ENCODE measurements at regions not wholly inside any gene's neighbourhood (a gene's known extent, or its start where the extent isn't known, plus 50 kb on each side); places are given as distances from the start of the nearest gene placed in this dataset.

GRCh38 chr18:51397347-51397962 lies 200.0 kb upstream of the MEX3C start:
- no peak for DNase-seq (ENCODE audit: low read depth in 4 of 4, low spot score in 2 of 4)

- DNase-seq (ENCODE audit: low read depth in 4 of 4, low spot score in 2 of 4) = no peak
Measured at GRCh38 chr18:51398104-51398503, 200.6 kb upstream of the MEX3C start.

- DNase-seq (ENCODE audit: low read depth in 4 of 4, low spot score in 2 of 4) = no peak
Measured at GRCh38 chr18:51399491-51400122, 202.1 kb upstream of the MEX3C start.

- no peak for DNase-seq (ENCODE audit: low read depth in 4 of 4, low spot score in 2 of 4)
Measured at GRCh38 chr18:51400721-51401120, 203.2 kb upstream of the MEX3C start.

GRCh38 chr18:51401912-51402311 lies 204.4 kb upstream of the MEX3C start:
- DNase-seq (ENCODE audit: low read depth in 4 of 4, low spot score in 2 of 4) = no peak

- DNase-seq (ENCODE audit: low read depth in 4 of 4, low spot score in 2 of 4) = no peak
Measured at GRCh38 chr18:51404620-51405019, 207.1 kb upstream of the MEX3C start.

- DNase-seq (ENCODE audit: low read depth in 4 of 4, low spot score in 2 of 4) = no peak
Measured at GRCh38 chr18:51405683-51406477, 208.4 kb upstream of the MEX3C start.

- no peak for DNase-seq (ENCODE audit: low read depth in 4 of 4, low spot score in 2 of 4)
Measured at GRCh38 chr18:51417643-51418483, 220.4 kb upstream of the MEX3C start.

GRCh38 chr18:51425475-51425874 lies 228.0 kb upstream of the MEX3C start:
- no peak for DNase-seq (ENCODE audit: low read depth in 4 of 4, low spot score in 2 of 4)

- no peak for DNase-seq (ENCODE audit: low read depth in 4 of 4, low spot score in 2 of 4)
Measured at GRCh38 chr18:51425889-51426288, 228.4 kb upstream of the MEX3C start.

GRCh38 chr18:51426996-51427395 lies 229.5 kb upstream of the MEX3C start:
- DNase-seq (ENCODE audit: low read depth in 4 of 4, low spot score in 2 of 4) = no peak

GRCh38 chr18:51429644-51430043 lies 232.2 kb upstream of the MEX3C start:
- no peak for DNase-seq (ENCODE audit: low read depth in 4 of 4, low spot score in 2 of 4)

GRCh38 chr18:51430538-51430937 lies 233.1 kb upstream of the MEX3C start:
- no peak for DNase-seq (ENCODE audit: low read depth in 4 of 4, low spot score in 2 of 4)

- DNase-seq (ENCODE audit: low read depth in 4 of 4, low spot score in 2 of 4) = no peak
Measured at GRCh38 chr18:51433296-51433695, 235.8 kb upstream of the MEX3C start.

GRCh38 chr18:51433881-51434280 lies 236.4 kb upstream of the MEX3C start:
- DNase-seq (ENCODE audit: low read depth in 4 of 4, low spot score in 2 of 4) = no peak

GRCh38 chr18:51437280-51438271 lies 240.1 kb upstream of the MEX3C start:
- DNase-seq (ENCODE audit: low read depth in 4 of 4, low spot score in 2 of 4) = no peak

- no peak for DNase-seq (ENCODE audit: low read depth in 4 of 4, low spot score in 2 of 4)
Measured at GRCh38 chr18:51438797-51439350, 241.4 kb upstream of the MEX3C start.

- DNase-seq (ENCODE audit: low read depth in 4 of 4, low spot score in 2 of 4) = peak in 1 of 4 donors; percentile 9
Measured at GRCh38 chr18:51442012-51442411, 244.5 kb upstream of the MEX3C start.

- DNase-seq (ENCODE audit: low read depth in 4 of 4, low spot score in 2 of 4) = no peak
Measured at GRCh38 chr18:51446571-51447210, 249.2 kb upstream of the MEX3C start.
